D721Med (cell line): ENCODE measurements at regions not wholly inside any gene's neighbourhood (a gene's known extent, or its start where the extent isn't known, plus 50 kb on each side); places are given as distances from the start of the nearest gene placed in this dataset.

Experiments used
- DNase-seq: peaks from one replicate; pipeline ENCODE4 v3.0.0; 2011; ENCODE audit warnings: low spot score; ENCODE audit not compliant: insufficient read length
- FAIRE-seq: peaks from 2 replicates; lab custom pipeline; 2011; peaks lifted over from hg19 to GRCh38; lab: Jason Lieb, UNC
- TF ChIP-seq, protein P1 (sequence below): IDR thresholded peaks from 2 replicates; pipeline ENCODE4 v1.5.1; 2012; ENCODE audit warnings: mild to moderate bottlenecking, control low read depth; ENCODE audit not compliant: insufficient read depth; ENCODE audit errors: missing control alignments

DNA sequence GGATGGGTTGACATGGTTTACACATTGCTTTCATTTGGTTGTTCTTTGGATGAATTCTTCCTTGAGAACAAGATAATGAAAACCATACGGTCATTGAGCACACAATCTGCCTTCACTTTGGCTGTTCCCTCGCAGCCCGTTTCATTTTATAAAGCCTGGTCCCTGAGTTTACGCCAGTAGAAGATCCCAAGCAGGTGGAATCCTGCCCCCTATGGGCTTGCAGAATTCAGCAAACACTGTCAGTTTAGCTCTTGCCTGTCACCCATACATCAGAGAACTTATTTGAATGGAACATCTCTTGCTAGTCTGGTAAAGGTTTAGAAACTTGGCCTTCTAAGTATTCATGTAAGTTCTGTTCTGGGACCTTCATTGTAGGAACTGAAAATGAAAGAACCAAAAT, 666.4 kb upstream of the ZEB2 start:
- FAIRE-seq = no peak
- no peak for DNase-seq
- TF ChIP-seq, protein P1, sequence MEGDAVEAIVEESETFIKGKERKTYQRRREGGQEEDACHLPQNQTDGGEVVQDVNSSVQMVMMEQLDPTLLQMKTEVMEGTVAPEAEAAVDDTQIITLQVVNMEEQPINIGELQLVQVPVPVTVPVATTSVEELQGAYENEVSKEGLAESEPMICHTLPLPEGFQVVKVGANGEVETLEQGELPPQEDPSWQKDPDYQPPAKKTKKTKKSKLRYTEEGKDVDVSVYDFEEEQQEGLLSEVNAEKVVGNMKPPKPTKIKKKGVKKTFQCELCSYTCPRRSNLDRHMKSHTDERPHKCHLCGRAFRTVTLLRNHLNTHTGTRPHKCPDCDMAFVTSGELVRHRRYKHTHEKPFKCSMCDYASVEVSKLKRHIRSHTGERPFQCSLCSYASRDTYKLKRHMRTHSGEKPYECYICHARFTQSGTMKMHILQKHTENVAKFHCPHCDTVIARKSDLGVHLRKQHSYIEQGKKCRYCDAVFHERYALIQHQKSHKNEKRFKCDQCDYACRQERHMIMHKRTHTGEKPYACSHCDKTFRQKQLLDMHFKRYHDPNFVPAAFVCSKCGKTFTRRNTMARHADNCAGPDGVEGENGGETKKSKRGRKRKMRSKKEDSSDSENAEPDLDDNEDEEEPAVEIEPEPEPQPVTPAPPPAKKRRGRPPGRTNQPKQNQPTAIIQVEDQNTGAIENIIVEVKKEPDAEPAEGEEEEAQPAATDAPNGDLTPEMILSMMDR = no peak

DNA sequence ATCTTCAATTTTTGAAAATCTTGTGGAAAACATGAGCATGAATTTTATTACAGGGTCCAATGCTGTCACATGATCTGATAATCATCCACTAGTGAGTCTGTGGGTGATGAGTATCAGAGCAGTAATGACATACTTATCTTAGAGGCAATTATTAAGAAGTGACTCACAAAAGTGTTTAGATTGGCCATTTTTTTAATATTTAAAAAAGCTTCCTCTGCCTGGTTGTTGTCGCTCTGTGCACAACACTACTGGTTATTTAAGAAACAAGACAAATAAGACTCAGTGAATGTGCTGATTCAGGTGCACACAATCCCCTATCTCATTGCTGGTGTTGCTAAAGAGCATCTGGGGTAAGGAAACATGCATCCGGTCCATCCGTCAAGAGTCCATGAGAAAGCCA, 665.8 kb upstream of the ZEB2 start:
- FAIRE-seq (no peak), DNase-seq (no peak)
- TF ChIP-seq, protein P1 = no peak

DNA sequence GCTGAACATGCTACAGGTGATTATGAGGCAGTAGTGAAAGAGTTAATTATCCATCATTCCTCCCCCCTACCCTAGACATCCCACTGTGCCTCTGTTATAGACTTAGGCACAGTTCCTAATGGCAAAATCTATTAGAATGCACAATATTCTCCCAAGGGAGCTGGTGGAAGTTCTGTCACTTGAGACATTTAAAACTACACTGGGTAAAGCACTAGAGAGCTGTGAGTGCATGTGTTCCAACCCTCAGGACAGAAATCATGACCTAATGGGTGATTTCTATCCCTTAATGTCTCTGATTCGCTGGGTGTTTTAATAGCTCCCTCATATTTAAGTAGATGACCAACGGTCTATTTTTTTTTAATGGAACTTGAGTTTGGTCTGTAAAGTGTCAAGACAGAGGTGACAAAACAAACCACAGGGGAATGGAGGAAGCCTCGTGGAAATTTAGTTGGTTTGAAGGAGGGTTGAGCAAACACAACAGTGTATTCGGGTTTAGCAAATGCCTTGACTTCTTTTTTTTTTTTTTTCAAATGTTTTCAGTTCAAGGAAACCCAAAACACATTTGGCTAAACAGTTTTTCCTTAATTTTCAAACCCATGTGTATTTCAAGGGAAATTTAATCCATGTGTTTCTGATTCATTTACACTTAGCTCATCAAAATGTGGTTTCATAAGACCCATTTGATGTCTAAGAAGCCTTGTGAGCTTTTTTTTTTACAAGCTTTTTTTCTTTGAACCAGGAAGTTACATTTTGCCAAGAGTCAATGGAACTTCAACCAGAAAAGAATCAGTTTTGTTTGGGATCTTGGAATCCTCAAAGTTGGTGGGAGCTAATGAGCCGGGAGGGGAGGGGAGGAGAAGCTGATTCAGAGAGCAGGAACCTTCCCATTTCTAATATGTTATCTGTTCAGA, 665.1 kb upstream of the ZEB2 start:
- TF ChIP-seq, protein P1 = no peak

DNA sequence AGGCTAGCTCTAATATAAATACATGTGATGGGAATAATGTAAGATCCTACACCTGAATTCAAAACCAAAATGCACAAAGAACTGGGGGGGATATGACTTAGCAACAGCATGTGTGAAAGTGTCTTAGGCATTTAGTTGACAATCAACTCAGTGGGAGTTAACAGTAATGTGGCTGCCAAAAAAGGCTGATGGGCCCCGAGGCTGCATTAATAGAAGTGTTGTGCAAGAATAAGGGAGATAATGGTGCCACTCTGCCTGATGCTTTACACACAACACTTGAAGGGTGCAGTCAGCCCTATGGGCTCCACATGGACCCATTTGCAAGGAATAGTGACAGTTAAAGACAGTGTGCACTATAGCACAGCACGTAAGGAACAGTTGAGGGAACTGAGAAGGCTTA, 649.4 kb upstream of the ZEB2 start:
- TF ChIP-seq, protein P1 = no peak
- DNase-seq (no peak), FAIRE-seq (no peak)

More for the DNA sequence above, 665.1 kb upstream of the ZEB2 start:
- DNase-seq = no peak
- no peak for FAIRE-seq

DNA sequence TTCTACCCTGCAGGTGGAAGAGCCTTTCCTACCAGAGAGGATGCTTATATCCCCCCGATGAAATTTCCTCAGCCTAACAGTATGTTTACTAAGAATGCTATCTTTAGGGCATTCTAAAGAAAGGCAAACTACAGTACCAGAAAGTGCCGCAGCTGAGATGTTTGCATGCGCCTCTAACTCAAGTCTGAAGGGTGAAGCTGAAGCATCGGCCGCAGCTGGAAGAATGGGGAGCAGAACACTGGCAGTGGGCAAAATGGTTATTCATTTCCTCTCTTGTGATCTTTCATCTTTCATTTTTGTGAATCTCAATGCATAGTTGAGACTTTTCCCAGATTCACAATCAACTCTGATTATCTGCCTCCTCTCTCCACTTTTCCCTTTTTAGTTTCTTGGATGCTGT, 648.2 kb upstream of the ZEB2 start:
- DNase-seq (no peak), FAIRE-seq (no peak)
- TF ChIP-seq, protein P1 = no peak

DNA sequence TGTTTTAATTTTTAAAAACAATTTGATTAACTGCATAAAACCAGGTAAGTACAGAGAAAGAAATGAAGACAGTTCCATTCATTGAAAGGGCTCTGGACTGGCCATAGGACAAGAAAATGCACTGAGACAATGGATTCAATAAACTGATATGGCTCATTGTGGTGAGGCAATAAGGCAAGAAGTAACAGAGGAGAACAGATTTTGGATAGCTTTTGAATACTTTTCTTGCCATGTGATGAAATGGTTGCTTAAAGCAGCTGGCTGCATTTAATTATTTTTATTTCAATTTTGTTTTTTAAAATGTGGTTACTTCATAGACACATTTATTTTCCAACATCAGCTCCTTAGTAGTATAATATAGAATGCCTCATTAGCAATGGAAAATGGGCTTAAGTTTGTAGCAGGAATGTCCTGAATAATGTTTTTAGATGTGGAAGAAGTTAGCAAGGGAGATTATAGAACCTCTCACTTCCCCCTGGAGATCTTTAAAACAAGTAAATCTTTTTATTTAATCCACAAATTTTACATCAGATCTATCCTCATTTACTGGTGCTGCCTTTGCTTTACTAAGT, 646.9 kb upstream of the ZEB2 start:
- DNase-seq (no peak), FAIRE-seq (no peak)
- TF ChIP-seq, protein P1 = no peak

DNA sequence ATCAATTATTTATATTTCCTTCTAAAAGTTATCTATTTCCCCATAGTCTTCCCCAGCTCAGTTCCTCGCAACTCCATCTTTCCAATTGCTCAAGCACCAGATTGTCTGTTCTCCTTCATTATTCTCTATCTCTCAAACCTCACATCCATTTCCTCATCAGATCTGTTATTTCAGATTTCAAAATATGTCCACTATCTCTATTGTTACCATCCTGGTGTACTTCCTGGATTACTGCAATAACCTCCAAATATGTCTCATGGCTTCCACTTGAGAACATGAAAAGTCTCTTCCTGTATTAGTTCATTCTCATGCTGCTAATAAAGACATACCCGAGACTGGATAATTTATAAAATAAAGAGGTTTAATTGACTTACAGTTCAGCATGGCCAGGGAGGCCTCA, 641.7 kb upstream of the ZEB2 start:
- TF ChIP-seq, protein P1 = no peak
- FAIRE-seq = no peak
- DNase-seq = no peak
